SK-N-SH treated with all-trans-retinoic acid at 6 μM for 48 hours (cell line): ENCODE measurements at regions not wholly inside any gene's neighbourhood (a gene's known extent, or its start where the extent isn't known, plus 50 kb on each side); places are given as distances from the start of the nearest gene placed in this dataset.

Source experiments
- ATAC-seq: fragments of 200-7000 bp; cut with Tn5 transposase; 3 replicates; pipeline ENCODE4 v1.9.1; 2020; ENCODE audit warnings: mild to moderate bottlenecking, moderate library complexity
- ARNTL ChIP-seq: fragments of 450-650 bp; formaldehyde crosslinking; IDR thresholded peaks from 2 replicates; pipeline ENCODE4 v1.5.0; 2020; ENCODE audit warnings: low read depth, mild to moderate bottlenecking, moderate library complexity, borderline replicate concordance
- CREB5 ChIP-seq: fragments of 250-450 bp; sonication (Bioruptor Pico); IDR thresholded peaks from 2 replicates; pipeline ENCODE4 v1.5.1; 2020; ENCODE audit warnings: low read depth, mild to moderate bottlenecking, moderate library complexity
- CSDC2 ChIP-seq: fragments of 250-450 bp; sonication (Bioruptor Pico); IDR thresholded peaks from 2 replicates; pipeline ENCODE4 v1.5.0; 2020; ENCODE audit warnings: mild to moderate bottlenecking, moderate library complexity
- ESRRG ChIP-seq: fragments of 250-450 bp; sonication (Bioruptor Pico); IDR thresholded peaks from 2 replicates; pipeline ENCODE4 v1.6.1; 2021; ENCODE audit warnings: mild to moderate bottlenecking
- GLIS3 ChIP-seq: fragments of 250-450 bp; sonication (Bioruptor Pico); IDR thresholded peaks from 2 replicates; pipeline ENCODE4 v1.5.0; 2020; ENCODE audit warnings: mild to moderate bottlenecking, moderate library complexity
- ISL1 ChIP-seq: fragments of 250-450 bp; sonication (Bioruptor Pico); IDR thresholded peaks from 2 replicates; pipeline ENCODE4 v2.1.2; 2022; ENCODE audit warnings: mild to moderate bottlenecking, moderate library complexity
- OSR1 ChIP-seq: fragments of 250-450 bp; sonication (Bioruptor Pico); IDR thresholded peaks from 2 replicates; pipeline ENCODE4 v1.8.0; 2022; ENCODE audit warnings: moderate library complexity, mild to moderate bottlenecking, inconsistent platforms
- POU6F1 ChIP-seq: fragments of 250-450 bp; sonication (Bioruptor Pico); IDR thresholded peaks from 2 replicates; pipeline ENCODE4 v1.8.0; 2021; ENCODE audit warnings: low read depth, mild to moderate bottlenecking, moderate library complexity, borderline replicate concordance
- PPARA ChIP-seq: fragments of 250-450 bp; sonication (Bioruptor Pico); IDR thresholded peaks from 2 replicates; pipeline ENCODE4 v1.5.0; 2020; ENCODE audit warnings: mild to moderate bottlenecking, borderline replicate concordance
- SNAI2 ChIP-seq: fragments of 250-450 bp; sonication (Bioruptor Pico); IDR thresholded peaks from 2 replicates; pipeline ENCODE4 v1.5.0; 2020; ENCODE audit warnings: mild to moderate bottlenecking, moderate library complexity
- TCF4 ChIP-seq: fragments of 250-450 bp; sonication (Bioruptor Pico); IDR thresholded peaks from 2 replicates; pipeline ENCODE4 v1.8.0; 2021; ENCODE audit warnings: mild to moderate bottlenecking, moderate library complexity, borderline replicate concordance
- TOX ChIP-seq: fragments of 250-450 bp; sonication (Bioruptor Pico); IDR thresholded peaks from 2 replicates; pipeline ENCODE4 v1.8.0; 2021; ENCODE audit warnings: mild to moderate bottlenecking, moderate library complexity, borderline replicate concordance
- ZC3H10 ChIP-seq: fragments of 250-450 bp; sonication (Bioruptor Pico); IDR thresholded peaks from 2 replicates; pipeline ENCODE4 v1.5.1; 2021; ENCODE audit warnings: mild to moderate bottlenecking, moderate library complexity
- ZFP3 ChIP-seq: fragments of 250-450 bp; sonication (Bioruptor Pico); IDR thresholded peaks from 2 replicates; pipeline ENCODE4 v1.5.0; 2020; ENCODE audit warnings: mild to moderate bottlenecking, moderate library complexity
- ZFP30 ChIP-seq: fragments of 450-650 bp; formaldehyde crosslinking; IDR thresholded peaks from 2 replicates; pipeline ENCODE4 v1.5.0; 2022; ENCODE audit warnings: mild to moderate bottlenecking, moderate library complexity
- ZNF565 ChIP-seq: fragments of 450-650 bp; formaldehyde crosslinking; conservative IDR thresholded peaks from 2 replicates; pipeline ENCODE4 v1.5.0; 2020; ENCODE audit warnings: low read depth, mild to moderate bottlenecking, moderate library complexity
- ZNF8 ChIP-seq: fragments of 450-650 bp; formaldehyde crosslinking; IDR thresholded peaks from 2 replicates; pipeline ENCODE4 v1.5.0; 2020; ENCODE audit warnings: mild to moderate bottlenecking, moderate library complexity
- TF ChIP-seq, protein P1 (sequence below): fragments of 250-450 bp; sonication (Bioruptor Pico); IDR thresholded peaks from 2 replicates; pipeline ENCODE4 v1.8.0; 2020; ENCODE audit warnings: mild to moderate bottlenecking, moderate library complexity, borderline replicate concordance
- TF ChIP-seq, protein P2 (sequence below): fragments of 250-450 bp; sonication (Bioruptor Pico); IDR thresholded peaks from 2 replicates; pipeline ENCODE4 v1.5.1; 2021; ENCODE audit warnings: mild to moderate bottlenecking, moderate library complexity

DNA sequence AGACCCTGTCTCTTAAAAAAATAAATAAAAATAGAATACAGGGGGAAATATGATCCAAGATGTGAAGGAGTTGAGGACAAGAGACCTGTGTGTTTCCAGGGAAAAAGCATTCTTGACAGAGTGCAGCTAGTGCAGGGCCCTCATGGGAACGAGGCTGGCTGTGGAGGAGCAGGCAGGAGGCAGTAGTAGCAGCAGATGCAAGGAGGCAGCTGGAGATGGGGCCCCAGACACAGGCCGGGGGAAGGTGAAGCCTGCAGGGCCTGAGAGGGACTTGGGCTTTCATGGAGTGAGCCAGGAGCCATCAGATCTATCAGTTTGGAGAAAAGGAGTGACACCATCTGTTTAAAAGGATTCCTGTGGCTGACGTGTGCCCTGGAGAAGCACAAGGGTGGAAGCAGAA is 71.4 kb upstream of the ZNF438 start:
- TF ChIP-seq OSR1 (no peak), GLIS3 (no peak), PPARA (CRISPR knock-in tag) (no peak), ISL1 (CRISPR knock-in tag) (no peak), ZFP3 (CRISPR knock-in tag) (no peak), POU6F1 (CRISPR knock-in tag) (no peak)
- no peak for ATAC-seq

DNA sequence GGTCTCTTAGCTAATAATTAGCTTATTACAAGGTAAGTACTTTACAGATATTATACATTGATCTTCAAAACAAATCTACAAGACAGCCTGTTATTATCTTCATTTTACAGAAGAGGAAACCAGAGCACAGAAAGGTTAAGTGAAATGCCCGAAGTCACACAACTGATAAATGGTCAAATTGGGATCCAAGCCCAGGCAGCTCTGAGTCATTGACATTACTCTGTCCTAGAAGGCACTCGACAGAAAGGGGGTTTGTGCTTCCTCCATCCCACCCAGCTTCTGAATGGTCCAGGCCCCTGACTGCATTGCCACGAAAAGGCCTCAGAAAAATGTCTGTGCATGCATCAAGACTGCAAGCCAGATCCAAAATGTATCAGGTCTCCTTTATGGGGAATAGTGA is 81.3 kb upstream of the ZNF438 start:
- no peak for ATAC-seq

GRCh38 chr10:31116226-31116625 is 84.6 kb upstream of the ZNF438 start:
- TF ChIP-seq ZFP3 (CRISPR knock-in tag) (no peak), ZNF565 (CRISPR knock-in tag) (no peak), PPARA (CRISPR knock-in tag) (no peak), ZNF8 (CRISPR knock-in tag) (no peak), ARNTL (CRISPR knock-in tag) (no peak), TCF4 (CRISPR knock-in tag) (no peak), ZFP30 (CRISPR knock-in tag) (no peak), OSR1 (no peak), ESRRG (no peak), SNAI2 (CRISPR knock-in tag) (no peak)
- TF ChIP-seq, protein P1, sequence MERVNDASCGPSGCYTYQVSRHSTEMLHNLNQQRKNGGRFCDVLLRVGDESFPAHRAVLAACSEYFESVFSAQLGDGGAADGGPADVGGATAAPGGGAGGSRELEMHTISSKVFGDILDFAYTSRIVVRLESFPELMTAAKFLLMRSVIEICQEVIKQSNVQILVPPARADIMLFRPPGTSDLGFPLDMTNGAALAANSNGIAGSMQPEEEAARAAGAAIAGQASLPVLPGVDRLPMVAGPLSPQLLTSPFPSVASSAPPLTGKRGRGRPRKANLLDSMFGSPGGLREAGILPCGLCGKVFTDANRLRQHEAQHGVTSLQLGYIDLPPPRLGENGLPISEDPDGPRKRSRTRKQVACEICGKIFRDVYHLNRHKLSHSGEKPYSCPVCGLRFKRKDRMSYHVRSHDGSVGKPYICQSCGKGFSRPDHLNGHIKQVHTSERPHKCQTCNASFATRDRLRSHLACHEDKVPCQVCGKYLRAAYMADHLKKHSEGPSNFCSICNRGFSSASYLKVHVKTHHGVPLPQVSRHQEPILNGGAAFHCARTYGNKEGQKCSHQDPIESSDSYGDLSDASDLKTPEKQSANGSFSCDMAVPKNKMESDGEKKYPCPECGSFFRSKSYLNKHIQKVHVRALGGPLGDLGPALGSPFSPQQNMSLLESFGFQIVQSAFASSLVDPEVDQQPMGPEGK = no peak
- TF ChIP-seq, protein P2, sequence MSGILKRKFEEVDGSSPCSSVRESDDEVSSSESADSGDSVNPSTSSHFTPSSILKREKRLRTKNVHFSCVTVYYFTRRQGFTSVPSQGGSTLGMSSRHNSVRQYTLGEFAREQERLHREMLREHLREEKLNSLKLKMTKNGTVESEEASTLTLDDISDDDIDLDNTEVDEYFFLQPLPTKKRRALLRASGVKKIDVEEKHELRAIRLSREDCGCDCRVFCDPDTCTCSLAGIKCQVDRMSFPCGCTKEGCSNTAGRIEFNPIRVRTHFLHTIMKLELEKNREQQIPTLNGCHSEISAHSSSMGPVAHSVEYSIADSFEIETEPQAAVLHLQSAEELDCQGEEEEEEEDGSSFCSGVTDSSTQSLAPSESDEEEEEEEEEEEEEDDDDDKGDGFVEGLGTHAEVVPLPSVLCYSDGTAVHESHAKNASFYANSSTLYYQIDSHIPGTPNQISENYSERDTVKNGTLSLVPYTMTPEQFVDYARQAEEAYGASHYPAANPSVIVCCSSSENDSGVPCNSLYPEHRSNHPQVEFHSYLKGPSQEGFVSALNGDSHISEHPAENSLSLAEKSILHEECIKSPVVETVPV (CRISPR knock-in tag) = no peak

More for the DNA sequence above, 81.3 kb upstream of the ZNF438 start:
- TF ChIP-seq CSDC2 (CRISPR knock-in tag) = no peak
- TF ChIP-seq SNAI2 (CRISPR knock-in tag) = no peak
- TF ChIP-seq ISL1 (CRISPR knock-in tag) = no peak
- no peak for TF ChIP-seq ZFP3 (CRISPR knock-in tag)
- TF ChIP-seq ZFP30 (CRISPR knock-in tag) = no peak
- no peak for TF ChIP-seq ZC3H10 (CRISPR knock-in tag)
- no peak for TF ChIP-seq ZNF565 (CRISPR knock-in tag)
- no peak for TF ChIP-seq PPARA (CRISPR knock-in tag)
- TF ChIP-seq OSR1 = no peak
- TF ChIP-seq, protein P1 = no peak
- TF ChIP-seq ARNTL (CRISPR knock-in tag) = no peak
- TF ChIP-seq, protein P2 (CRISPR knock-in tag) = no peak
- TF ChIP-seq TOX (CRISPR knock-in tag) = no peak
- TF ChIP-seq CREB5 (CRISPR knock-in tag) = no peak

More at GRCh38 chr10:31116226-31116625, 84.6 kb upstream of the ZNF438 start:
- ATAC-seq = no peak
